ENCODE measurements at regions not wholly inside any gene's neighbourhood (a gene's known extent, or its start where the extent isn't known, plus 50 kb on each side); places are given as distances from the start of the nearest gene placed in this dataset.
A peak's percentile ranks its signal among the peaks of the same experiment; 100 is the strongest.

DNA sequence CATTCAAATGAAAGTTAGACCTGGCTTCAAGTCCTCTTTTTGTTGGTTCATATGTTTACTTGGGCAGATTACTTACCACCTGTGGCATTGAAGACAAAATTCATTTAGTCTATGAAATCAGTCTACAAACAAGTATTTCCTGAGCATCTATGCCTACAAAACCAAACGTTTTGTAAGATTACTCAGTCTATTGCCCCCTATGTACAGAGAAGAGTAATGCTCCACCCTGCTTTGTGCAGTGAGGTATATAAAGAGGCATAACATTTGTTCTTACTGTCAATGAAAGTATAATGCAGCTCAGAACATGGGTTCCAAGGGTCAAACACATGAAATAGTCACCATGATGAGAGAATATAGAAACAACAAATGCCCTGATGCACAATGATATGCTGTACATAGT, 580.7 kb downstream of the KIF4B start:
- H3K4me3 ChIP-seq (ENCODE audit: low read depth, low read length) = no peak overlapping the region
- no peaks in the 10 kb centered on the region for H3K9me3 ChIP-seq (ENCODE audit: severe bottlenecking)
- DNase-seq = no peak
- H3K27me3 ChIP-seq (ENCODE audit: insufficient read depth, low read depth, severe bottlenecking) = no peaks in the 10 kb centered on the region
- no peak overlapping the region for H3K27ac ChIP-seq
- H3K36me3 ChIP-seq = no peaks in the 10 kb centered on the region
- TF ChIP-seq, protein P1, sequence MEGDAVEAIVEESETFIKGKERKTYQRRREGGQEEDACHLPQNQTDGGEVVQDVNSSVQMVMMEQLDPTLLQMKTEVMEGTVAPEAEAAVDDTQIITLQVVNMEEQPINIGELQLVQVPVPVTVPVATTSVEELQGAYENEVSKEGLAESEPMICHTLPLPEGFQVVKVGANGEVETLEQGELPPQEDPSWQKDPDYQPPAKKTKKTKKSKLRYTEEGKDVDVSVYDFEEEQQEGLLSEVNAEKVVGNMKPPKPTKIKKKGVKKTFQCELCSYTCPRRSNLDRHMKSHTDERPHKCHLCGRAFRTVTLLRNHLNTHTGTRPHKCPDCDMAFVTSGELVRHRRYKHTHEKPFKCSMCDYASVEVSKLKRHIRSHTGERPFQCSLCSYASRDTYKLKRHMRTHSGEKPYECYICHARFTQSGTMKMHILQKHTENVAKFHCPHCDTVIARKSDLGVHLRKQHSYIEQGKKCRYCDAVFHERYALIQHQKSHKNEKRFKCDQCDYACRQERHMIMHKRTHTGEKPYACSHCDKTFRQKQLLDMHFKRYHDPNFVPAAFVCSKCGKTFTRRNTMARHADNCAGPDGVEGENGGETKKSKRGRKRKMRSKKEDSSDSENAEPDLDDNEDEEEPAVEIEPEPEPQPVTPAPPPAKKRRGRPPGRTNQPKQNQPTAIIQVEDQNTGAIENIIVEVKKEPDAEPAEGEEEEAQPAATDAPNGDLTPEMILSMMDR (IDR thresholded peaks at IDR 0.05; ENCODE audit: low read depth, low read length) = no peak

DNA sequence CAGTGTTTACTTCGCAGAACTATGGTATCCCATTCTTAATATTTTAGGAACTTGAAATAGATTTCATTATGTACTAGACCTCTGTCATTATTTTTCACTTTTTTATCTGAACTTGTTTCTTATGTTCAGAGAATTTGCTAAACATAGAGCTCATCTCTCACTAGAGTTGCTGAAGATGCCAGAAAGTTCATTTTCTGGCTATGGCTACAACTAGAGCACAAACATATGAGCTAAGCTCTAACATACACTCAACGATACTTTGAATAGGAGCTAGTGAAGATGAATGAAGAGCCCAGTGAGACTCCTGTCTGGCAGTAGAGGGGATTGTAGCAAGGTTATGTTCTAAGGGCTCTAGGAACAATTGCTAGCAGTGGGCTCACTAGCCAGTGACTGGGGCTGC, 582.2 kb downstream of the KIF4B start:
- Histone ChIP-seq H3K27ac (no peak overlapping the region), H3K27me3 (ENCODE audit: insufficient read depth, low read depth, severe bottlenecking) (no peaks in the 10 kb centered on the region), H3K9me3 (ENCODE audit: severe bottlenecking) (no peaks in the 10 kb centered on the region), H3K36me3 (no peaks in the 10 kb centered on the region), H3K4me3 (ENCODE audit: low read depth, low read length) (no peak overlapping the region)
- TF ChIP-seq, protein P1 (IDR thresholded peaks at IDR 0.05; ENCODE audit: low read depth, low read length) = no peak
- no peak for DNase-seq

DNA sequence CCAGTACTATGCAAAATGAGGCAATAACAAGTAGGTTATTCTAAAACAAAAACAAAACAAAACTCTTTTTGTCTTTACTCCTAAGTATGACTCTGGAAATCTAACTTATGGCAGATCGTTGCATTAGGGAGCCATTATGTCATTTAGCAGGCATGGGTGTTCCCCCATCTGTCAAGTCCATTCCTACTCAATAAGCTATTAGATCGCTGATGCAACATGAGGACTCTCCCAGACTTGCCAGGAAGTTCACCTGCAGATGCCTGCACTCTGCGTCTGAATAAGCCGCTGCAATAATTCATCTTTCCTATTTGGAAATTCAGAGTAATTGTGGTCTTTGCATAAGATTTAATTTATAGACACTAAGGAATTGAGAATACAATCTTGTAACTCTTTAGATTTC, 585.0 kb downstream of the KIF4B start:
- no peaks in the 10 kb centered on the region for H3K36me3 ChIP-seq
- H3K9me3 ChIP-seq (ENCODE audit: severe bottlenecking) = no peaks in the 10 kb centered on the region
- peak overlapping the region; percentile 7; the same call in 1 of the 2 replicates for H3K27ac ChIP-seq
- H3K27me3 ChIP-seq (ENCODE audit: insufficient read depth, low read depth, severe bottlenecking) = no peaks in the 10 kb centered on the region
- peak; percentile 37 for DNase-seq
- TF ChIP-seq, protein P1 (IDR thresholded peaks at IDR 0.05; ENCODE audit: low read depth, low read length) = no peak
- H3K4me3 ChIP-seq (ENCODE audit: low read depth, low read length) = no peak overlapping the region

DNA sequence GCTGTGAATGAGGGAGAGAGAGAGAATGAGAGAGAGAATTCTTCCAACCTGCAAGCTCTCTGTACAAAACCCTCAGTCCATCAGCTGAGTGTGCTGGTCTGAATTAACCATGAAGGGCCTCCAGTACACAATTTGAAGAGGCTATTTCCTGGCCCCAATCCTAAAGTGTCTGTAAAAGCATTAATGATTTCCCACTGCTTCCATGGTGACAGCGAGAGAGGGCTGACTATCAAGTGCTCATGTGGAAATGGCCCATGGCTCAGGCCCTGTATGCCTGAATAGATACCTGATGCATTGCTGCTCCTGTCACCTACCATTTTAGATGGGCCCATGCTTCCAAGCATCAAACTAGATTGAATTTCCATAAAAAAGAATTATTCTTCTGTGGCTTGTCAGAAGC, 592.4 kb downstream of the KIF4B start:
- TF ChIP-seq, protein P1 (IDR thresholded peaks at IDR 0.05; ENCODE audit: low read depth, low read length) = no peak
- Histone ChIP-seq H3K27ac (no peak overlapping the region), H3K36me3 (no peaks in the 10 kb centered on the region), H3K27me3 (ENCODE audit: insufficient read depth, low read depth, severe bottlenecking) (no peaks in the 10 kb centered on the region), H3K4me3 (ENCODE audit: low read depth, low read length) (no peak overlapping the region), H3K9me3 (ENCODE audit: severe bottlenecking) (no peaks in the 10 kb centered on the region)
- DNase-seq = no peak

DNA sequence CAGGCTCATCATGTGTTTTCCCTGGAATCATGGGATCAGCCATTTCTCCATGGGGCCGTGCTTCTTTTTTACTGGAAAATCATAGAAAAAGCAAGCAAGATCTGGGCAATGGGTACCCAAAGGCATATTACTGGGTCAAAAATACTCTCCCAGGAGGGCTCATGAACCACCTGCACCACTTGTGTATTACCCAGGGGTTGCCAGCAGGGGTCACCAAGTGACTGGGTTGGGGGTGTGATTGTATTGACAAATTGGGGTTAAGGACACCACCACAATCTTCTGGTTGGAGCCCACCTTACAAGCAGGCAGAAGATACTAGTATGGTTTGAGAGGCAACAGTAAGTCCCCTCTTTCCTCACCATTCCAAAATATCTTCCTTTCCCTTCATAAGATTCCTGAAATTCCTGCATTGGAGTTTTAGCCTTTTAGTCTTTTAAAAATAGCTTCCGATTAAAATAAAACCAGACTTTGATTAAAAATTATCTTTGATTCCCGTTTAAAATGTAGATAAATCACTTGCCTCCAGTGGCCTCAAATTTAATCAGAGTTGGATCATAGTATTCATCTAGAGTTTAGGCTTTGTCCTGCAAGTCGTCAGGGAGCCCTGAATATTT, 603.3 kb downstream of the KIF4B start:
- TF ChIP-seq, protein P1 (IDR thresholded peaks at IDR 0.05; ENCODE audit: low read depth, low read length) = peak; percentile 77
- Histone ChIP-seq H3K36me3 (no peaks in the 10 kb centered on the region), H3K9me3 (ENCODE audit: severe bottlenecking) (no peaks in the 10 kb centered on the region), H3K27me3 (ENCODE audit: insufficient read depth, low read depth, severe bottlenecking) (no peaks in the 10 kb centered on the region), H3K27ac (no peak overlapping the region), H3K4me3 (ENCODE audit: low read depth, low read length) (no peak overlapping the region)
- peak; percentile 77 for DNase-seq

DNA sequence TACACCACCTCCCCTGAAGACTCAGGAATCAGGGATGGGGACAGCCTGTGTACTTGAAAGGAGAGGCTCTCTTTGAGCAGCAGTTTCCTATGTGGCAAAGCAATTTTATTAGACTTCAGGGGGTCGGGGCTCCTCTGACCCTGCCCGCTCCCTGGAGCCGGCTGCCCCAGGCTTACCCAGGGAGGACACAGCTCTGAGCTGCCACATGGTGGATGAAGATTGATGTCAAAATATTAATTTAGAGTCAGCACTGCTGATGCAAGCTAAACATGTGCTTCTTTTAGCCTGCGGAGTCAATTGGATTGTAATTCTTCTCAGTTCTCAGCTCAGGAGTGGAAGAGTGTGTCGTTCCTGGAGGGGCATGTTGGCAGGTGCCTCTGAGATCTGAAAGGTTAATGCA, 606.1 kb downstream of the KIF4B start:
- H3K27me3 ChIP-seq (ENCODE audit: insufficient read depth, low read depth, severe bottlenecking) = no peaks in the 10 kb centered on the region
- H3K4me3 ChIP-seq (ENCODE audit: low read depth, low read length) = no peak overlapping the region
- TF ChIP-seq, protein P1 (IDR thresholded peaks at IDR 0.05; ENCODE audit: low read depth, low read length) = no peak
- H3K36me3 ChIP-seq = no peaks in the 10 kb centered on the region
- H3K27ac ChIP-seq = no peak overlapping the region
- H3K9me3 ChIP-seq (ENCODE audit: severe bottlenecking) = no peaks in the 10 kb centered on the region
- DNase-seq = no peak

All from WERI-Rb-1 (cell line).